PC-3 (cell line): ENCODE measurements at regions not wholly inside any gene's neighbourhood (a gene's known extent, or its start where the extent isn't known, plus 50 kb on each side); places are given as distances from the start of the nearest gene placed in this dataset.

ENCODE experiments used
- ATAC-seq: fragments of 200-7000 bp; cut with Tn5 transposase; 2 replicates; pipeline ENCODE4 v1.9.1; 2020; ENCODE audit warnings: mild to moderate bottlenecking, moderate library complexity
- BruUV-seq: library from RNA; stranded (reverse); fragments of 400-500 nt; replicated peaks from 2 replicates; lab custom pipeline; 2021; lab: Mats Ljungman, UMichigan
- CTCF ChIA-PET: fragments of 300-600 bp; sonication (Branson Sonifier 250); formaldehyde crosslinking; loops from one replicate; lab custom pipeline; 2022; ENCODE audit warnings: antibody characterized with exemption; lab: Charles Lee
- POLR2A ChIA-PET: fragments of 300-600 bp; sonication (Branson Sonifier 250); formaldehyde crosslinking; loops from one replicate; lab custom pipeline; 2022; ENCODE audit warnings: antibody characterized with exemption; ENCODE audit not compliant: unreplicated experiment; lab: Charles Lee
- DNase-seq: peaks from one replicate; pipeline ENCODE4 v3.0.0-alpha.2; 2015
- H2AFZ ChIP-seq: fragments of 300-600 bp; sonication (generic); 2 replicates; pipeline ENCODE4 v1.6.0; 2016; ENCODE audit warnings: antibody characterized with exemption, low read length
- H3F3A ChIP-seq: fragments of 300-600 bp; sonication (generic); one replicate; pipeline ENCODE4 v1.6.0; 2017; ENCODE audit warnings: antibody characterized with exemption, low read length, control low read depth, mild to moderate bottlenecking; ENCODE audit not compliant: unreplicated experiment
- H3K27ac ChIP-seq: fragments of 300-600 bp; sonication (generic); 2 replicates; pipeline ENCODE4 v1.5.1; 2016; ENCODE audit warnings: mild to moderate bottlenecking, low read length
- H3K27me3 ChIP-seq: fragments of 300-600 bp; sonication (generic); 2 replicates; pipeline ENCODE4 v1.6.1; 2016; ENCODE audit warnings: low read length, mixed read lengths
- H3K36me3 ChIP-seq: fragments of 300-600 bp; sonication (generic); 2 replicates; pipeline ENCODE4 v1.6.1; 2016; ENCODE audit warnings: low read depth, mixed run types, low read length, mixed read lengths
- H3K4me1 ChIP-seq: fragments of 300-600 bp; sonication (generic); 2 replicates; pipeline ENCODE4 v1.5.1; 2016; ENCODE audit warnings: low read length; ENCODE audit not compliant: insufficient read depth
- H3K4me2 ChIP-seq: fragments of 300-600 bp; sonication (generic); 2 replicates; pipeline ENCODE4 v1.6.0; 2016; ENCODE audit warnings: low read length
- H3K4me3 ChIP-seq: fragments of 300-600 bp; sonication (generic); 2 replicates; pipeline ENCODE4 v1.5.1; 2016; ENCODE audit warnings: mild to moderate bottlenecking, low read length, mixed read lengths
- H3K79me2 ChIP-seq: fragments of 300-600 bp; sonication (generic); 2 replicates; pipeline ENCODE4 v1.6.1; 2017; ENCODE audit warnings: low read length, mixed read lengths
- H3K9ac ChIP-seq: fragments of 300-600 bp; sonication (generic); 2 replicates; pipeline ENCODE4 v1.6.0; 2016; ENCODE audit warnings: mild to moderate bottlenecking, low read length
- H3K9me2 ChIP-seq: fragments of 300-600 bp; sonication (generic); replicated peaks from 2 replicates; pipeline ENCODE4 v1.6.1; 2016; ENCODE audit warnings: mixed run types, low read length, mixed read lengths
- H3K9me3 ChIP-seq: fragments of 300-600 bp; sonication (generic); 2 replicates; pipeline ENCODE4 v1.6.1; 2016; ENCODE audit warnings: low read length, mixed read lengths
- H4K20me1 ChIP-seq: fragments of 300-600 bp; sonication (generic); 2 replicates; pipeline ENCODE4 v1.6.1; 2016; ENCODE audit warnings: low read length, mixed read lengths
- CTCF ChIP-seq: fragments of 300-600 bp; sonication (generic); conservative IDR thresholded peaks from 2 replicates; pipeline ENCODE4 v1.5.1; 2017; ENCODE audit warnings: antibody characterized with exemption, low read depth, mild to moderate bottlenecking, low read length
- EZH2 ChIP-seq: fragments of 300-600 bp; sonication (generic); IDR thresholded peaks from one replicate; pipeline ENCODE4 v1.6.1; 2017; ENCODE audit warnings: antibody characterized with exemption, mild to moderate bottlenecking, low read length; ENCODE audit not compliant: unreplicated experiment
- EZH2phosphoT487 ChIP-seq: fragments of 300-600 bp; sonication (generic); IDR thresholded peaks from 2 replicates; pipeline ENCODE4 v1.6.1; 2018; ENCODE audit warnings: mild to moderate bottlenecking, antibody characterized with exemption, low read length, borderline replicate concordance
- intact Hi-C: fragments of 100-400 bp; cut with micrococcal nuclease; formaldehyde crosslinking; loops from 2 replicates; pipeline ENCODE4 v1.9.0; 2023

GRCh38 chr3:16816048-16816780, 68.5 kb upstream of the PLCL2 start:
- no peak overlapping the region for H3K9ac ChIP-seq
- H3K36me3 ChIP-seq: no peaks in the 10 kb centered on the region
- no peaks in the 10 kb centered on the region for H3K9me2 ChIP-seq
- no peaks in the 10 kb centered on the region for H3K9me3 ChIP-seq
- no peaks in the 10 kb centered on the region for H4K20me1 ChIP-seq
- BruUV-seq: no TSS peak
- H3K4me1 ChIP-seq: no peaks in the 10 kb centered on the region
- CTCF ChIA-PET: no interaction called here
- H3K27ac ChIP-seq: no peak overlapping the region
- POLR2A ChIA-PET: no interaction called here
- no peaks in the 10 kb centered on the region for H3K79me2 ChIP-seq
- intact Hi-C loops: no loop called here
- DNase-seq: no peak
- TF ChIP-seq EZH2phosphoT487 (no peak), CTCF (no peak), EZH2 (no peak)
- H2AFZ ChIP-seq: no peak overlapping the region
- ATAC-seq: no peak
- H3K4me2 ChIP-seq: no peak overlapping the region
- no peaks in the 10 kb centered on the region for H3K27me3 ChIP-seq
- H3K4me3 ChIP-seq: no peak overlapping the region
- no peaks in the 10 kb centered on the region for H3F3A ChIP-seq

- POLR2A ChIA-PET: no interaction called here
These were observed 67.6 kb upstream of the PLCL2 start for GRCh38 chr3:16817197-16817596.

More at GRCh38 chr3:16817197-16817596, 67.6 kb upstream of the PLCL2 start:
- no peak for ATAC-seq
- no peaks in the 10 kb centered on the region for H3K9me2 ChIP-seq
- DNase-seq: no peak
- H3K27me3 ChIP-seq: no peaks in the 10 kb centered on the region
- H3K27ac ChIP-seq: no peak overlapping the region
- H3K9me3 ChIP-seq: no peaks in the 10 kb centered on the region
- H3F3A ChIP-seq: no peaks in the 10 kb centered on the region
- H3K9ac ChIP-seq: no peak overlapping the region
- H2AFZ ChIP-seq: no peak overlapping the region
- H3K4me3 ChIP-seq: no peak overlapping the region
- TF ChIP-seq EZH2phosphoT487 (no peak), EZH2 (no peak), CTCF (no peak)
- CTCF ChIA-PET: no interaction called here
- no peaks in the 10 kb centered on the region for H3K36me3 ChIP-seq
- H3K4me2 ChIP-seq: no peak overlapping the region
- no peaks in the 10 kb centered on the region for H3K79me2 ChIP-seq
- intact Hi-C loops: no loop called here
- H4K20me1 ChIP-seq: no peaks in the 10 kb centered on the region
- H3K4me1 ChIP-seq: no peaks in the 10 kb centered on the region
- no TSS peak for BruUV-seq
